Testis (tissue), 2 donors: ENCODE measurements at regions not wholly inside any gene's neighbourhood (a gene's known extent, or its start where the extent isn't known, plus 50 kb on each side); places are given as distances from the start of the nearest gene placed in this dataset.

Experiments used
- POLR2A ChIP-seq: fragments of 450-650 bp; IDR thresholded peaks from one replicate; pipeline ENCODE4 v1.6.1; 2017; ENCODE audit warnings: antibody characterized with exemption, mild to moderate bottlenecking, moderate library complexity
- TF ChIP-seq, protein P1 (sequence below), 3 experiments: fragments of 450-650 bp in 2 of 3; fragments of 200-600 bp in 1 of 3; sonication (generic) in 1 of 3; IDR thresholded peaks; one replicate each; pipeline ENCODE4 v1.5.1; 2016 to 2019; ENCODE audit warnings: antibody characterized with exemption in 3 of 3, mild to moderate bottlenecking in 2 of 3, moderate library complexity in 1 of 3

DNA sequence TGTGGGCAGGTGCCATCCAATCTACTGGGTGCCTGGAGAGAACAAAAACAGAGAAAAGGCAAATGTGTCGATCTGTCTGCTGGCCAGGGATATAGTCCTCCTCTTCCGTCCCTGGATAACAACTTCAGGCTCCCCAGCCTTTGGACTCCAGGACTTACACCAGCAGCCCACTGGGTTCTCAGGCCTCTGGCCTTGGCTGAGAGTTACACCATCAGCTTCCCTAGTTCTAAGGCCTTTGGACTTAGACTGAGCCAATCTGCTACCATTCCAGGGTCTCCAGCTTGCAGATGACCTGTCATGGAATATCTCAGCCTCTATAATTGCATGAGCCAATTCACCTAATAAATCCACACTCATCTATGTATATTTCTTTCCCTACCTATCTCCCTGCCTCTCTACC is 460.9 kb upstream of the ADAMTS9 start:
- no peak for TF ChIP-seq POLR2A
- TF ChIP-seq, protein P1, sequence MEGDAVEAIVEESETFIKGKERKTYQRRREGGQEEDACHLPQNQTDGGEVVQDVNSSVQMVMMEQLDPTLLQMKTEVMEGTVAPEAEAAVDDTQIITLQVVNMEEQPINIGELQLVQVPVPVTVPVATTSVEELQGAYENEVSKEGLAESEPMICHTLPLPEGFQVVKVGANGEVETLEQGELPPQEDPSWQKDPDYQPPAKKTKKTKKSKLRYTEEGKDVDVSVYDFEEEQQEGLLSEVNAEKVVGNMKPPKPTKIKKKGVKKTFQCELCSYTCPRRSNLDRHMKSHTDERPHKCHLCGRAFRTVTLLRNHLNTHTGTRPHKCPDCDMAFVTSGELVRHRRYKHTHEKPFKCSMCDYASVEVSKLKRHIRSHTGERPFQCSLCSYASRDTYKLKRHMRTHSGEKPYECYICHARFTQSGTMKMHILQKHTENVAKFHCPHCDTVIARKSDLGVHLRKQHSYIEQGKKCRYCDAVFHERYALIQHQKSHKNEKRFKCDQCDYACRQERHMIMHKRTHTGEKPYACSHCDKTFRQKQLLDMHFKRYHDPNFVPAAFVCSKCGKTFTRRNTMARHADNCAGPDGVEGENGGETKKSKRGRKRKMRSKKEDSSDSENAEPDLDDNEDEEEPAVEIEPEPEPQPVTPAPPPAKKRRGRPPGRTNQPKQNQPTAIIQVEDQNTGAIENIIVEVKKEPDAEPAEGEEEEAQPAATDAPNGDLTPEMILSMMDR (IDR thresholded peaks at IDR 0.05) = no peak
